HCEC 1CT (cell line): ENCODE measurements at regions not wholly inside any gene's neighbourhood (a gene's known extent, or its start where the extent isn't known, plus 50 kb on each side); places are given as distances from the start of the nearest gene placed in this dataset.
"Not testable (repeated sequence)": the region's sequence is repeated elsewhere in the genome, so short reads cannot be mapped to it uniquely, and the experiment has no call there.

Experiments used
- DNase-seq: peaks from one replicate; pipeline ENCODE4 v3.0.0-alpha.2; 2017

DNA sequence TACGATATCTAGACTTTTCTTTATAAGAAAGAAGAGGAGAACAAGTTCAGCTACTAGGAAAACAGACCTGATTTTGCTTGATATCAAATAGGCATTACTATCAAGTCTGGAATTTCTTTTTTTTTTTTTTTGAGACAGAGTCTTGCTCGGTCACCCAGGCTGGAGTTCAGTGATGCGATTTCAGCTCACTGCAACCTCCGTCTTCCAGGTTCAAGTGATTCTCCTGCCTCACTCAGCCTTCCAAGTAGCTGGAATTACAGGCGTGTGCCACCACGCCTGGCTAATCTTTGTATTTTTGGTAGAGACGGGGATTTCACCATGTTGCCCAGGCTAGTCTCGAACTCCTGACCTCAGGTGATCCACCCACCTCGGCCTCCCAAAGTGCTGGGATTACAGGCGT lies 78.8 kb upstream of the KLF4 start:
- DNase-seq, result not testable (repeated sequence)

DNA sequence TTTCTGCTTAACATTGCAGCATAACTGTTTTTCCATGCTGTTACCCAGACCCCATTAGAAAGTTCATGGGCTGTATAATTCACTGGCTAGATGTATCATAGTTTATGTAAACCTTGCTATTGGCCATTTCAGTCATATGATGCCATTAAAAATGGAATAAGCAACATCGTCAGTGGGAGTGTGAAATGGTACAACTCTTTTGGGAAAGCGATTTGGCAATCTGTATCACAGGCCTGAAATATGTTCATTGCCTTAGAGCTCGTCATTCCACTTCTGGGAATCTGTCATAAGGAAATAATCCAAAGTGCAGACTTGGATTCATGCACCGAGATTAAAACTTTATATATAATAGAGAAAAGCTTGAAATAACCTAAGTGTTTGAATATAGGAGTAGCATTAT lies 77.9 kb upstream of the KLF4 start:
- no peak for DNase-seq

DNA sequence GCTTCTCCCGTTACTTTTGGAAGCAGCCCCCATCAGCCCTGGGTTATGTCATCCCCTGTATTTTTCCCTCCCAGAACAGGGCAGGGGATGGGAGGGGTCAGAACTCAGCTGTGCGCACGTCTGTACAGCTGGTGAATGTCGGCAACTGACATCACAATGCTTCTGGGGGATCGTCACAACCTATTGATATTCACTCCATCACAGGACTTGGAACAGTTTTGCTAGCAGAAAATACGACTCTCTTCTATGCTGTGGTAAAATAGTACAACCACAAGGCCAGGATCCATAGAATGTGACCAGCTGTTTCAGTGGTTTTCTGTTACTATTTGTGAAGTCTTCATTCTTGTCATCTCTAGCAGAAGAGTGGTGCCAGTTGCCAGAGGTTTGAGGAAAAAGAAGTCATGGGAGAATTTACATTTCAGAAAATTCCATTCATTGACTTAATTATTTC lies 77.1 kb upstream of the KLF4 start:
- DNase-seq, result no peak

DNA sequence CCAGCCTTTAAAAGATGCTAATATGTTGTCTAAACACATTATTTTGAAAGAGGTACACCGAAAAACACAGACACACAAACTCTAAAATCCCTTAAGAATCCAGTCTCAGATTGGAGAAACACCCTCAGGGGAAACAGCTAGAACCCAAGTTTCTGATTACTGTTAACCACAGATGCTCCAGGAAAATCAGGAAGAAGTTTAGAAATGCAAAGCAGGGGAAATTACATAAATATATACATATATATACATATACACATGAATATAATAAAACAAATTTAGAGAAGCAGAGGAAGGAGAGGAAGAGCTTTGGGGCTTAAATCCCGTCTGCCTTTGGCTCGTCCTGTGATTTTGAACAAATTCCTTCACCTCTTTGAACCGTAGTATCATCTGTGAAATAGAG lies 73.2 kb upstream of the KLF4 start:
- no peak for DNase-seq

DNA sequence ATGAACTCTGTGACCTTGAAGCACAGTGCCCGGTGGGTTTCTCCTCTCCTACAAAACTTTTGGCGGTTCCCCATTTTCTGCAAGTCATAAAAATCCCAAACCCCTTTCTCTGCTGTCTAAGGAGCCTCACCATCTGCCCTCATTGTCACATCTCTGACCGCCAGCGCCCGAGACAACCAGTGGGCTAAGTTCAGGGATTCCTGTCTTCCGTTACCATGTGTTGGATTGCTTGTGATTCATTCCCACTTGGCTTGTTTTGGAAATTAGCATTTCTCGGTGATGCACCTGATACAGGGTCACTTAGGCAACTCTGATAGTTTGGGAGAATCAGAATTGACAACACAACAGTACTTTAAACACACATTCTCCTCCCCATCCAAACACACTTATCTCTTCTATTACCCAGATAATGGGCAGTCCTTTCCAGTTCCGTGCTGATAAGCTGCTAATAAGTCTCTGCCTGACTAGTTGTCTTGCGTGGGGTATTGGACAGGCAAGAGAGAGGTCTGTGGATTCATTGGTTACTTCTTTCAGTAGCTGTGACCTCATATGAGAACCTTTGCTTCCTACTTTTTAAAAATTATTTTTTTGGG lies 70.0 kb upstream of the KLF4 start:
- no peak for DNase-seq

DNA sequence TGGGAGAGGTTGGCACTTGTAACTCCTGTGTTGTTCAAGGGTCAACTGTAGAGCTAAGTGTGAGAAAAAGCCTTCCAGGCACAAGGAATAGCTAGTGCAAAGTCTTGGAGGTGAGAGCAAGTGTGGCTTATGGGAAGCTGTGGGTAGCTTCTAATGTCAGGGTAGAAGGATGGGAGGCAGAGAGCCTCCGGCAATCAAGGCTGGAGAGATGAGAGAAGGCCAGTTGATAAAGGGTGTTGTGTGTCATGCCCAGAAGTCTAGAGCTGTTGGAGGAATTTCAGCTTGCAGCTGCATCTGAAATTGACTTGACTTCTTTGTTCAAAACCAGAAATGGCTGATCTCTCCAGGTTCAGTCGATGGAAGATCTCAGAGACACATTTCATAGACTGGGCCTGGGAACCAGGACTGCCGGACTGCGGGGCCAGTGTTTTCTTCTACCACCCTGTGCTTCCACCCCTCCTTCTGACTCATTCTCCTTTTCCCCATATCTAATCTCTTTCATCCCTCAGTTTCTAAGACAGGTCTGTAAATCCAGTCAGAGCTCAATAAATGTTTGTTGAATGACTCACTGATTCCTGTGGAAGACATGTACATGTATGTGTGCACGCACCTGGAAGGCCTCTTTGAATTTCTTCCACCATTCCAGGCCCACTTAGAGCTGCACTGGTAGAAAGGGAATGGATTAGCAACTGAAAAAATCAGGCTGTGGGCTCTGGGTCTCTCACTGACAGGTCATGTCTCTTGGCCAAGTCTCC lies 67.8 kb upstream of the KLF4 start:
- DNase-seq, result no peak

DNA sequence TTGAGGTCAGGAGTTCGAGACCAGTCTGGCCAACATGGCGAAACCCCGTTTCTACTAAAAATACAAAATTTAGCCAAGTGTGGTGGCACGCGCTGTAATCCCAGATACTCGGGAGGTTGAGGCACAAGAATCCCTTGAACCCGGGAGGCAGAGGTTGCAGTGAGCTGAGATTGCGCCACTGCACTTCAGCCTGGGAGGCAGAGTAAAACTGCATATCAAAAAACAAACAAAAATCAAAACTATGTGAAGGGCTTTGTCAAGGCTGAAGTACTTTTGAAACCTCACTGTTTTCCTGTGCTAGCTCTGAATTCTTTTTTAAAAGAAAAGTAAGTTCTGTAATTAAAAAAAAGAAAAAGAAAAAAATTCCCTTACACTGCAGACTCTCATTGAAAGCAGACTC lies 65.1 kb upstream of the KLF4 start:
- no peak for DNase-seq

DNA sequence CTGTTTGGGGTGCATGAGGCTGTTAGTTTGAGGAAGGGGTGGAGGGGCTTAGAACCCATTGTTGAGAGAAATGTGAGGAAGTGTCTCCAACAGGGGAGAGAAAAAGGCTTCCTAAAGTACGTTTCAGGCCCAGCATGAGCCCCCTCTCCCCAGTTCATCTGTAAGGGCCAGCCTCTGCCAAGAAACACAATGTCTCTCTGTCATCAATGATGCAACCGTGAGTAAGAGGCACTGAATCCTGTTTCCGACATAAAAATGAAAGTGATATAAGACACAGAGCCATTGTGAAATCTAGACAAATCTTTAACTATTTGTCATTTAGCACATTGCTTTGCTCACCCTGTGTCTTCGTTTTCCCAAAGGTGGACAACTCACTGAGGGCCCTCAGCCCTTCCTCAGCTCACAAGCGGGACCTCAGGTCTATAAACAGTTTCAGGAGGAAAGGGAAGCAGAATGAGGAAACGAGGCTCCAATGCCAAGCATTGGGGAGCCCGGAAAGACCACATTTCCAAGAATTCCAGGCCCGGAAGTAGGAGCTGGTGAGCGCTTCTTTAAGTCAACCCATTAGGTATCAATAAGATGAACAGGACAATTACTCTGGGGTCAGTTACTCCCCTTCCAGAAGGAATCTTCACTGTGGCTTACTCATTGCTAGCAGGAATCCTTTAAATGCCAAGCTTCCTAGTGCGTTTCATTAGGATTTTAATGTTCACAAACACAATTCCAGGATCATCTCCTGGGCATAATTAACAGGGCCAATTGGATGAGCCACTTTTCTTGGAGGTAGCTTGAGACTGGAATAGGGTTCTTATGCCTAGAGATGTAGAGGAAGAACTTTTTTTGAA lies 59.0 kb upstream of the KLF4 start:
- peak; percentile 90 for DNase-seq

DNA sequence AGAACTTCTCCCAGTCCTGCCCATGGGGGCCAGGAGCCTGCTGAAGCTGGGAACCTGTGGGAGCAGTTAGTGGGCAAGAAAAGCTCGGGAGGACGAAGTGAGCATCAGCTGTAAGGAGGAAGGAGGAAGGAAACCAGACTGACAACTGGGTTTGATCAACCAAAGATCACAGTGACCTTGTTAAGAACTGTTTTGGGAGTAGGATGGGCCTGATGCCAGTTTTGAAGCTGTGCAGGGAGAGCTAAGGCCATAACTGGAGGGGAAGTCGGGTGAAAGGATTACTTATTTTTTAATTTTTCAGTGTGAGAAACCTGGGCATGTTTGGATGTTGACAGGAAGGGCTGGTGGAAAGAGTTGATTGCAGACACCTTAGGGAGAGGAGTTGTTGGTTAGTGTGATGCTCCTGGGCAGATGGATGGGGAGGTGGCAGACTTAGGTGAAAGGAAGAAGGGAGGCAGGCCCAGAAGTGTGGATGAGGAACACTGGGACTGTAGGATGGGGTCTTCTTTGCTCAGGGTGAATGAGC lies 58.3 kb upstream of the KLF4 start:
- no peak for DNase-seq

DNA sequence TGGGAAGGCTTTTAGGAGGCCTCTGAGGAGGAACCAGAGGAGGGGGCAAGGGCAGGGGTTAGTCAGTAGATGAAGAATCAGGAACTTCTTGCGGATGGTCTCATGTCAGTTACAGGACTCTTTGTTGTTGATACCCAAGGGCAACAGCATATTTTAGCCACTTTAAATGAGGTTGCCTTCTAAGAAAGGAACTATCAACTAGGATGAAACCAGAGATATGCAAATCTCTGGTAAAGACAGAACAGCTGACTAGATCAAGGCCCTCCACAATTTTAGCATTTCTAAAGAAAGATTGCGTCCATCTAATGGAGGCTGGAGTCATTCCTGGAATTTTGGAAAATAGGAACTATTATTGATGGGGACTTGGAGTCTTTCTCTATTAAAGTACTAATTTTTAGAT lies 57.7 kb upstream of the KLF4 start:
- DNase-seq, result no peak

DNA sequence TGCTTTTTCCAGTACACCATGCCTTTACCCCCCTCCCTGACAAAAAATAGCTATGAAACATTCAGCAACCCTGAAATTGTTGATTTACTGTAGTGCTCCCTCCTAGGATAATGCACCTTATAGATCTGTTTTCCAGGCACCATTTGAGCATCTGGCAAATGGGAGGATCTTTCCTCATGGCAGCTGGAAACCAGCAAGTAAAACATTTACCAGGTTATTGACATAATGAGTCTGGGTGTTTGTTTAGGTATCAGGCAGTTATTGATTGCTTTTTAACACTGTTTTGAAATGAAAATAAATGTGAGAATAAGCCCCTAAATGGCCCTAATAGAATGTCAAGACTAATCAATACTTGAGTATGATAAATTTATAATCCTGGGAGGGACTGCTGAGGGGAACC lies 57.3 kb upstream of the KLF4 start:
- no peak for DNase-seq

DNA sequence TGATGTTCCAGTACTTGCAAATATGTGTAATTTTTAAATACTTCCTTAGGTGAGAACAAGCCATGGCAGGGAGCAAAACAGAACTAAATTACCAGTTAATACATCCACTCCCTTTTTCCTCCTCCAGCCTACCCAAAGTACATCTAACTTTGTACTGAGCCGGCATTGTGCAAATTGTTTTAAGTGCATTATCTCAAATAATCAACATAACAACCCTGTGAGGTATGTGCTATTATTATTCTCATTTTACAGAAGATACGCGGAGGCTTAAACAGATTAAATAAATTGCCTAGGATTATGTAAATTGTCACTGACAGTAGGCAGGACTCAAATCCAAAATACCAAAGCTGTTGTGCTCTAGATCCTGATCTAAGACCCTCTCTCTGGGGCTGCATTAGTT lies 55.5 kb upstream of the KLF4 start:
- DNase-seq, result no peak

DNA sequence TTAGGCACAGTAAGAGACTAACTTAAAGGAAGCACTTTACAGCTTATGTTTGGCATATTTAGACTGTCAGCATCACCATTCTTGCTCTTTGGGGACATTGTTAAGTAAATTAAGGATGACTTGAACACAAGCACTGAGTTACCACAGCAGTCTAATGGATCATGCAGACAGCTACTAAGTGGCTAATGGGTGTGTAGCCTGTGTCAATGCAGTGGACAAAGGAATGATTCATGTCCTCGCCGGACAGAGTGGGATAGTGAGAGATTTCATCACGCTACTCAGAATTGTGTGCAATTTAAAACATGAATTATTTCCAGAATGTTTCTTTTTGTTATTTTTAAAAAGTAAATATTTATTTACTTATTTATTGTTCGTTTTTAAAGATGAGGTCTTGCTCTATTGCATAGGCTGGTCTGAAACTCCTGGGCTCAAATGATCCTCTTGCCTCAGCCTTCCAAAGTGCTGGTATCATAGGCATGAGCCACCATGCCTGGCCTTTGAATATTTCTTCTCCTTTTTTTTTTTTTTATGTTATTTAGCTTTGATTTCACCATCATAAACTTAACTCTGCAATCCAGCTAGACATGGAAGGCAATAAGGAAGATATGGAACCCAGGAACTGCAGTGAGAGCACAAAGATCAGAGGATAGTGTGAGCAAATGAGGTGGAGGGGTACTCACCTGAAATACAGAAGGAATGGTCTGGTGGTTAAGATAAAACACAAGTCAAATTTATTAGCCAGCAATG lies 53.0 kb upstream of the KLF4 start:
- DNase-seq, result no peak

DNA sequence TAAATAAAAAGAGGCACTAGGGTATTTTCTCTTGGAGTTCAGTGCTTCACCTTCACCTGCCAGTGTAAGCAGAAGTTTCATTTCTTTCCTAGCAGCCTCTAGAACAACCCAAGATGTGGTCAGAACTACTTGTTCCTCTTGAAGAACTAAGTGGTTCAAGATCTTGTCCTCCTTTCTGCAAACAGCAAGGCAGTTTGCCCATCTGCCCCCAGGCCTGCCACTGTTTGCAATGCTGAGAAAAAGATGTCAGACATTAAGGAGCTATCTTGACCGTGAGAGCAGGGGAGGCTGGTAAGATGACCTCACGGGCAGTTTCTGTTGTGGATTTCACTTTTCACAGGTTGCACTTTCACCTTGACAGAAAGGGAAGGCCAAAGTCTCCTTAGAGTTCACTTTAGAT lies 52.0 kb upstream of the KLF4 start:
- DNase-seq, result no peak

DNA sequence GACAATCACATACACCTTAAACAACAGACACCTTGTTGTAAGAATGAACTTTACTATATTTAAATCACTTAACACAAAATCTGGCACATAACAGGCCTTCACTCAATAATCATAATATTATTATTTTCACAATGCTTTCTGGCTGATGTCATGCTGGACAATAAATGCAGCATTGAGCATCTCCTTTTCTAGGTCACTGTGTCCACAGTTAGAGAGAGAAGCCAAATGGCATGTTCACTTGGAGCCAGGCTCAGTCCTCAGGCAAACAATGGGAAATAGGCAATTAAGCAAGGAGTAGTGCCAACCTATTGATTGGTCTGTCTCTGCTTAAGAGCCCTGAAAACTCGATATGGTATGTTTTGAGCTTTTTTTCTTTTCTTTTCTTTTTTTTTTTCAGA lies 50.6 kb upstream of the KLF4 start:
- no peak for DNase-seq

DNA sequence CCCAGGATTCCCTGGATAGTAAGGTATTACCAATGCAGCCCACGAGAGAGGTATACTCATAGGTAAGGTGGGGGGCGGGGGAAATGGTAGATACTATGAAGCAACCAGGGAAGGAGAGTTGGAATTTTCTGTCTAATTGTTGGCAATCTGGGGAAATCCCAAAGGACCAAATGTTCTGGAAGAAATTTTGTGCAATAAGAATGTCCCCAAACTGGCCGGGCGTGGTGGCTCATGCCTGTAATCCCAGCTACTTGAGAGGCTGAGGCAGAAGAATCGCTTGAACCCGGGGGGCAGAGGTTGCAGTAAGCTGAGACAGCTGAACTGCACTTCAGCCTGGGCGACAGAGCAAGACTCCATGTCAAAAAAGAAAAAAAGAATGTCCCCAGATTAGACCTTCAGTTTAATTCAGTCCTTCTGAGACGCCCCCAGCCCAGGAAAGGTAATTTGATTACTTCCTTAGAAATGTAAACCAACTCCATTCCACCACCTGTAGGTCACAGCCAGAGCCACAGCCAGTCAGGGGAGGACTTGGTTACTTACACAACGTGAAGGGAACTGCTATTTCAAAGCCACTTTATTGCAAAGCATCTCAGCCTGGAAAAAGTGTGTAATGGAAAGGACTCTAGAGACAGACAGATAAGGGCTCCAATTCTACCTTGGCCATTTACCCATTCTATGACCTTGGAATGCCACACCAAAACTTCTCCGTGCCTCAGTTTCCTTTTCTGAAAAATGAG lies 50.0 kb upstream of the KLF4 start:
- DNase-seq, result no peak
